CD14-positive monocyte (primary cell): ENCODE measurements at regions not wholly inside any gene's neighbourhood (a gene's known extent, or its start where the extent isn't known, plus 50 kb on each side); places are given as distances from the start of the nearest gene placed in this dataset.

Experiments
- DNase-seq, 3 donors: peaks; one replicate each; pipeline ENCODE4 v3.0.0-alpha.2; 2011 to 2022
- H2AFZ ChIP-seq: 2 replicates; pipeline ENCODE4 v1.6.0; 2012; ENCODE audit warnings: mild to moderate bottlenecking, low read depth, low read length, inconsistent platforms; ENCODE audit not compliant: insufficient read depth, poor library complexity, severe bottlenecking
- H3K27ac ChIP-seq, 2 donors: 1 replicate in 1 of 2; 2 replicates in 1 of 2; pipeline ENCODE4 v1.5.1; 2012 to 2013; ENCODE audit warnings: low read length in 2 of 2, control low read depth in 1 of 2, inconsistent platforms in 1 of 2, low read depth in 1 of 2, mild to moderate bottlenecking in 1 of 2
- H3K27me3 ChIP-seq, 2 donors: one replicate each; pipeline versions ENCODE4 v1.6.0 to v1.6.1; 2011 to 2013; ENCODE audit warnings: low read length in 2 of 2; ENCODE audit not compliant: control insufficient read depth in 2 of 2, insufficient read depth in 2 of 2
- H3K36me3 ChIP-seq, 2 donors: replicated peaks in 1 of 2; 1 replicate in 1 of 2; 2 replicates in 1 of 2; pipeline versions ENCODE4 v1.5.1 to v1.6.1; 2012 to 2013; ENCODE audit warnings: low read length in 2 of 2, control low read depth in 1 of 2, inconsistent platforms in 1 of 2, mild to moderate bottlenecking in 1 of 2; ENCODE audit not compliant: insufficient read depth in 2 of 2, control insufficient read depth in 1 of 2
- H3K4me1 ChIP-seq, 2 donors: 1 replicate in 1 of 2; 2 replicates in 1 of 2; pipeline versions ENCODE4 v1.5.1 to v1.6.1; 2012 to 2013; ENCODE audit warnings: low read length in 2 of 2, control low read depth in 1 of 2, inconsistent platforms in 1 of 2, mild to moderate bottlenecking in 1 of 2, moderate library complexity in 1 of 2; ENCODE audit not compliant: insufficient read depth in 2 of 2, control insufficient read depth in 1 of 2
- H3K4me2 ChIP-seq: replicated peaks from 2 replicates; pipeline ENCODE3; 2012; ENCODE audit warnings: low read length, moderate library complexity, mild to moderate bottlenecking; ENCODE audit not compliant: poor library complexity, severe bottlenecking; ENCODE audit errors: extremely low read depth
- H3K4me3 ChIP-seq, 3 experiments: fragments of 200-600 bp in 1 of 3; sonication (generic) in 1 of 3; replicated peaks in 1 of 3; 1 replicate in 2 of 3; 2 replicates in 1 of 3; pipeline ENCODE4 v1.5.1; 2011 to 2013; ENCODE audit warnings: low read length in 3 of 3, mild to moderate bottlenecking in 3 of 3, control low read depth in 2 of 3, low read depth in 2 of 3, inconsistent platforms in 1 of 3, moderate library complexity in 1 of 3
- H3K79me2 ChIP-seq: 2 replicates; pipeline ENCODE4 v1.6.0; 2012; ENCODE audit warnings: mild to moderate bottlenecking, control low read depth, inconsistent platforms, low read length, moderate library complexity; ENCODE audit not compliant: insufficient read depth
- H3K9ac ChIP-seq: 2 replicates; pipeline ENCODE4 v1.6.0; 2017; ENCODE audit warnings: low read length, mild to moderate bottlenecking; ENCODE audit not compliant: insufficient read depth, poor library complexity, severe bottlenecking
- H3K9me3 ChIP-seq, 2 donors: replicated peaks in 1 of 2; 1 replicate in 1 of 2; 2 replicates in 1 of 2; pipeline versions ENCODE4 v1.5.1 to v1.6.1; 2012 to 2013; ENCODE audit warnings: low read length in 2 of 2, control low read depth in 1 of 2; ENCODE audit not compliant: control insufficient read depth in 1 of 2, insufficient read depth in 1 of 2
- H4K20me1 ChIP-seq: 2 replicates; pipeline ENCODE4 v1.6.0; 2012; ENCODE audit warnings: mild to moderate bottlenecking, low read length, control low read depth, moderate library complexity; ENCODE audit not compliant: insufficient read depth
- H3K27ac Mint-ChIP-seq, 7 donors: one replicate each; pipeline ENCODE4 v1.8.0; 2020; ENCODE audit warnings: mild to moderate bottlenecking in 7 of 7, mixed read lengths in 7 of 7, moderate library complexity in 6 of 7, inconsistent platforms in 2 of 7
- H3K27me3 Mint-ChIP-seq, 3 donors: one replicate each; pipeline ENCODE4 v1.8.0; 2021 to 2022; ENCODE audit warnings: low read depth in 3 of 3, mild to moderate bottlenecking in 3 of 3, mixed read lengths in 3 of 3, moderate library complexity in 3 of 3, inconsistent platforms in 1 of 3
- H3K36me3 Mint-ChIP-seq, 2 donors: one replicate each; pipeline ENCODE4 v1.8.0; 2020; ENCODE audit warnings: mixed read lengths in 2 of 2, inconsistent platforms in 1 of 2, mild to moderate bottlenecking in 1 of 2
- H3K4me1 Mint-ChIP-seq: one replicate; pipeline ENCODE4 v1.8.0; 2020; ENCODE audit warnings: mild to moderate bottlenecking, mixed read lengths
- H3K4me3 Mint-ChIP-seq, 2 donors: one replicate each; pipeline ENCODE4 v1.8.0; 2020; ENCODE audit warnings: mild to moderate bottlenecking in 2 of 2, mixed read lengths in 2 of 2, moderate library complexity in 1 of 2
- H3K9me3 Mint-ChIP-seq, 7 donors: one replicate each; pipeline ENCODE4 v1.8.0; 2020 to 2022; ENCODE audit warnings: mixed read lengths in 7 of 7, mild to moderate bottlenecking in 6 of 7, moderate library complexity in 6 of 7, inconsistent platforms in 2 of 7
- WGBS: methylation state at CpG from one replicate; pipeline ENCODE4 v1.1.5; 2013; ENCODE audit warnings: missing lambda C conversion rate; ENCODE audit not compliant: insufficient coverage; 5-methylcytosine and 5-hydroxymethylcytosine counted together
- intact Hi-C, 2 donors: fragments of 100-400 bp; cut with micrococcal nuclease; formaldehyde crosslinking; loops; one replicate each; pipeline versions ENCODE4 v1.15.0 to v1.15.1; 2023
- TF ChIP-seq, protein P1 (sequence below): fragments of 200-600 bp; IDR thresholded peaks from one replicate; pipeline ENCODE4 v1.8.0; 2022; ENCODE audit warnings: antibody characterized with exemption, mild to moderate bottlenecking

DNA sequence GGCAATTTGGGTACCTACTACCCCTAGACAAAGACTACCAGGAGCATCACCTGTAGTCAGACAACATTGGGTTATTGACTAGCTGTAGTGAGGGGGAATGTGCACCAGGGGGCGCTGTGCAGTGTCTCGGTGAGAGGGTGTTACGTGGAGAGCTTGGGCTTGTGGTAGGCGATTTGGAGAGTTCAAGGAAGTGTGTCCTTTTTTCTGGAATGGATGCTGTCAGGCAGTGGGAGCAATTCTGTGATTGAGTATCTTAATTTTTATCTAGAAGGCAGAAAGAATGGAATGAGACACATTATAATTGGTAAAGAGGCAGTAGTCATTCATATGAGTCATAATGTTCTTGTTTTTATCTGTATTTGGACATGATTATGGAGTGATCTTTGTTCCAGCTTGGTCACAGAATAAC lies 187.7 kb downstream of the GALC start:
- Mint-ChIP-seq H3K4me1 (no peaks in the 10 kb centered on the region), H3K9me3 (peaks cover 0 to 9% (median 3%) of the 10 kb centered on the region in 7 donors), H3K27me3 (no peaks in the 10 kb centered on the region), H3K36me3 (no peaks in the 10 kb centered on the region), H3K4me3 (no peak overlapping the region), H3K27ac (no peak overlapping the region)
- H3K4me1 ChIP-seq = no peaks in the 10 kb centered on the region
- no peaks in the 10 kb centered on the region for H4K20me1 ChIP-seq
- no peak overlapping the region for H3K4me2 ChIP-seq
- H3K36me3 ChIP-seq = no peaks in the 10 kb centered on the region
- DNase-seq = peak in 1 of 3 donors; percentile 5
- H2AFZ ChIP-seq = no peak overlapping the region
- H3K27me3 ChIP-seq = no peaks in the 10 kb centered on the region
- TF ChIP-seq, protein P1, sequence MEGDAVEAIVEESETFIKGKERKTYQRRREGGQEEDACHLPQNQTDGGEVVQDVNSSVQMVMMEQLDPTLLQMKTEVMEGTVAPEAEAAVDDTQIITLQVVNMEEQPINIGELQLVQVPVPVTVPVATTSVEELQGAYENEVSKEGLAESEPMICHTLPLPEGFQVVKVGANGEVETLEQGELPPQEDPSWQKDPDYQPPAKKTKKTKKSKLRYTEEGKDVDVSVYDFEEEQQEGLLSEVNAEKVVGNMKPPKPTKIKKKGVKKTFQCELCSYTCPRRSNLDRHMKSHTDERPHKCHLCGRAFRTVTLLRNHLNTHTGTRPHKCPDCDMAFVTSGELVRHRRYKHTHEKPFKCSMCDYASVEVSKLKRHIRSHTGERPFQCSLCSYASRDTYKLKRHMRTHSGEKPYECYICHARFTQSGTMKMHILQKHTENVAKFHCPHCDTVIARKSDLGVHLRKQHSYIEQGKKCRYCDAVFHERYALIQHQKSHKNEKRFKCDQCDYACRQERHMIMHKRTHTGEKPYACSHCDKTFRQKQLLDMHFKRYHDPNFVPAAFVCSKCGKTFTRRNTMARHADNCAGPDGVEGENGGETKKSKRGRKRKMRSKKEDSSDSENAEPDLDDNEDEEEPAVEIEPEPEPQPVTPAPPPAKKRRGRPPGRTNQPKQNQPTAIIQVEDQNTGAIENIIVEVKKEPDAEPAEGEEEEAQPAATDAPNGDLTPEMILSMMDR = peak; percentile 51
- peaks cover 0 to 7% of the 10 kb centered on the region in 2 donors for H3K9me3 ChIP-seq
- H3K27ac ChIP-seq = no peak overlapping the region
- WGBS = 11% methylated on average over 4 of the region's 4 CpGs
- no peak overlapping the region for H3K9ac ChIP-seq
- no peaks in the 10 kb centered on the region for H3K79me2 ChIP-seq
- no peak overlapping the region for H3K4me3 ChIP-seq
- intact Hi-C loops = no loop called here

DNA sequence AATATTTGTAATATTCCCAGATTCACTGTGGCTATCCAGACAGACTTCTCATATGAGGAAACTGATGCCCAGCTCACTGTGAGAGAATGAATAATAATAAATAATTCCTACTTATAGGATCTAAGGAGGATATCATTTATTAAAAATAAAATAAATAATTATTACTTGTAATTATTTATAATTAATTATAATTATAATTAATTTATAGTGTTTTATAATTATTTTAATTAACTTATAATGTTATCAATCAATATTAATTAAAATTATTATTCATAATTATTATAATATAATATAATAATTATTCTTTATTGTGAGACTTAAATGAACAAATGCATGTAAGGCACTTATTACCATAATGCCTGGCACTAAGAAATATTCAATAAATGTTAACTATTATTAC lies 192.8 kb downstream of the GALC start:
- no peaks in the 10 kb centered on the region for H3K4me1 Mint-ChIP-seq
- no peaks in the 10 kb centered on the region for H3K27me3 ChIP-seq
- peaks cover 0 to 3% (median 1%) of the 10 kb centered on the region in 3 donors for H3K27me3 Mint-ChIP-seq
- no peak overlapping the region for H3K4me3 ChIP-seq
- TF ChIP-seq, protein P1 = no peak
- H3K9me3 ChIP-seq = peaks cover 0 to 7% of the 10 kb centered on the region in 2 donors
- no peak overlapping the region for H3K4me3 Mint-ChIP-seq
- no peak for DNase-seq
- H2AFZ ChIP-seq = no peak overlapping the region
- no peak overlapping the region for H3K27ac Mint-ChIP-seq
- peaks cover 0 to 13% (median 3%) of the 10 kb centered on the region in 7 donors for H3K9me3 Mint-ChIP-seq
- H3K9ac ChIP-seq = no peak overlapping the region
- H3K4me1 ChIP-seq = no peaks in the 10 kb centered on the region
- H3K4me2 ChIP-seq = no peak overlapping the region
- intact Hi-C loops = no loop called here
- no peaks in the 10 kb centered on the region for H4K20me1 ChIP-seq
- H3K36me3 Mint-ChIP-seq = no peaks in the 10 kb centered on the region
- no peaks in the 10 kb centered on the region for H3K36me3 ChIP-seq
- no peak overlapping the region for H3K27ac ChIP-seq
- H3K79me2 ChIP-seq = no peaks in the 10 kb centered on the region
